ENCODE measurements at regions not wholly inside any gene's neighbourhood (a gene's known extent, or its start where the extent isn't known, plus 50 kb on each side); places are given as distances from the start of the nearest gene placed in this dataset.

GRCh38 chr7:94297397-94297838 is 97.3 kb upstream of the COL1A2 start (continued):
- TF ChIP-seq ZNF384 (IDR thresholded peaks at IDR 0.05; ENCODE audit: low read depth, low read length) (no peak), MTF1 (CRISPR knock-in tag; IDR thresholded peaks at IDR 0.05; ENCODE audit: borderline replicate concordance) (no peak), ZNF707 (CRISPR knock-in tag; conservative IDR thresholded peaks at IDR 0.05) (no peak), WHSC1 (IDR thresholded peaks at IDR 0.05; ENCODE audit: low read length) (no peak)

- no peak for ATAC-seq
- H3K79me2 ChIP-seq (ENCODE audit: control insufficient read depth, insufficient read depth, low read length) = no peaks in the 10 kb centered on the region
- in situ Hi-C loops (cut with MboI) (no loop called here), intact Hi-C loops (cut with micrococcal nuclease) (loop anchor here (10.0 kb wide), 1 partner anchor 1176 kb away; no protein-coding TSS in a partner anchor)
- DNase-seq (ENCODE audit: extremely low read depth in 1 of 4, low spot score in 3 of 4) = no peak
- 1% methylated on average over 3 of the region's 3 CpGs for WGBS (ENCODE audit: insufficient coverage, low coverage, missing lambda C conversion rate)
- peaks cover 0 to 2% of the 10 kb centered on the region in 2 experiments; a peak in 3 of 5 replicates for H3K4me1 ChIP-seq (replicated peaks in 1 of 2; ENCODE audit: control insufficient read depth in 2 of 2, insufficient read depth in 2 of 2, low read length in 2 of 2)
- H4K20me1 ChIP-seq (replicated peaks; ENCODE audit: control insufficient read depth, insufficient read depth, low read length) = no peaks in the 10 kb centered on the region
- no peaks in the 10 kb centered on the region for H3K27me3 ChIP-seq (ENCODE audit: control insufficient read depth in 2 of 2, insufficient read depth in 2 of 2, low read length in 2 of 2)
- H3K27ac ChIP-seq (ENCODE audit: extremely low read depth, low read depth, low read length) = no peak overlapping the region
- H3K36me3 ChIP-seq (ENCODE audit: control insufficient read depth, insufficient read depth, low read length) = no peaks in the 10 kb centered on the region
- no peak for TF ChIP-seq CSDE1 (IDR thresholded peaks at IDR 0.05)
- no peak for TF ChIP-seq RBM15 (IDR thresholded peaks at IDR 0.05; ENCODE audit: insufficient read depth, low read length)
- H2AFZ ChIP-seq (ENCODE audit: low read depth, low read length) = no peak overlapping the region
- no peaks in the 10 kb centered on the region for H3K9me3 ChIP-seq (replicated peaks; ENCODE audit: control insufficient read depth, insufficient read depth, low read depth, low read length)
- FAIRE-seq = no peak
- no peak overlapping the region for H3K4me2 ChIP-seq (ENCODE audit: insufficient read depth, low read length)
- no peak overlapping the region for H3K9ac ChIP-seq (ENCODE audit: insufficient read depth in 1 of 2, low read depth in 2 of 2, low read length in 2 of 2)
- no TSS peak for BruUV-seq (replicated peaks)
- CTCF ChIA-PET (ENCODE audit: low intra/inter-chr PET ratio) = no interaction called here
- H3K4me3 ChIP-seq = no peak overlapping the region
- H3K9me1 ChIP-seq (ENCODE audit: control insufficient read depth, insufficient read depth, low read length) = no peaks in the 10 kb centered on the region
- POLR2A ChIA-PET = interaction anchor here (0.7 kb wide), 1 partner anchor 183 kb away, joined by 3 read pairs; no protein-coding TSS in a partner anchor
These were observed 95.8 kb upstream of the COL1A2 start for GRCh38 chr7:94298943-94299342.
